ENCODE measurements at regions not wholly inside any gene's neighbourhood (a gene's known extent, or its start where the extent isn't known, plus 50 kb on each side); places are given as distances from the start of the nearest gene placed in this dataset.
A peak's percentile ranks its signal among the peaks of the same experiment; 100 is the strongest.

DNA sequence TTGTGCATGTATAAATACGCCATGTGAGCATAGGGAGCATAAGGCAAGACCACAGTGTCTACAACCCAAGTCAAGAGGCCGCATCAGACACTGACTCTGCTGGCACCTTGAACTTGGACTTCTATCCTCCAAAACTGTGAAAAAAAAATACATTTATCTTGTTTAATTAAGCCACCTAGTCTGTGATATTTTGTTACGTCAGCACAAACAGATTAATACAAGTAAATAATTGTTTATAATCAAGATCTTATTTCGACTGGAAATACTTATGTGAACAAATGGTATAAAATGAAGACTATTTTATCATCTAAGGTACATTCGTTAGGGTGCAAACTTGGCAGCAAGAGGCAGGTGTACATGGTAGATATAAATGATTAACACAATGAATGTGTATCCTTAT is 599.3 kb upstream of the LRRC4C start:
- Histone ChIP-seq H3K27ac (ENCODE audit: insufficient read depth, low read length) (no peak overlapping the region), H3K79me2 (ENCODE audit: control insufficient read depth, insufficient read depth, low read length) (no peaks in the 10 kb centered on the region), H2AFZ (ENCODE audit: low read length) (no peak overlapping the region)

DNA sequence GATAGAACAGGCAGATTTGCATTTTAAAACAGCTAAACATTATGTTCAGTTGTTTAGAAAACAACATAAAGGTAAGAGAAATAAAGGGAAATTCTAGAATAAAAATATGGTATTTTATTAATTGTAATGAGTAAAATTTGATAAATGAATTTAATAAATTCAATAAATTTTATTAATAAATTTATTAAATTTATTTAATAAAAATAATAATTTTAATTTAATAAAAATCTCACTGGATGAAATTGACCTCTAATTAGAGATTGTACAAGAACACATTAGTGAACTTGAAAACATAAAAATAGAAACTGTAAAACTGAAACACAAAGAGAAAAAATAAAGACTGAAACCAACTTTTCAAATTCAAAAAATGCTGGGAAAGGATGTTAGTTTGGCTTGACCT is 605.7 kb upstream of the LRRC4C start:
- Histone ChIP-seq H3K4me2 (ENCODE audit: extremely low read depth, insufficient read depth, low read length) (no peak overlapping the region), H3K4me3 (replicated peaks in 1 of 4; ENCODE audit: control extremely low read depth in 1 of 4, insufficient read depth in 1 of 4, low read depth in 3 of 4, low read length in 4 of 4) (no peak overlapping the region), H2AFZ (ENCODE audit: low read length) (no peak overlapping the region), H4K20me1 (ENCODE audit: control insufficient read depth, extremely low read depth, insufficient read depth, low read length) (no peaks in the 10 kb centered on the region), H3K36me3 (ENCODE audit: control insufficient read depth, insufficient read depth, low read length) (no peaks in the 10 kb centered on the region), H3K4me1 (ENCODE audit: control insufficient read depth, extremely low read depth, insufficient read depth, low read length) (no peaks in the 10 kb centered on the region), H3K27ac (ENCODE audit: insufficient read depth, low read length) (no peak overlapping the region), H3K9ac (ENCODE audit: insufficient read depth, low read length) (no peak overlapping the region), H3K9me3 (ENCODE audit: control insufficient read depth, insufficient read depth, low read depth, low read length) (no peaks in the 10 kb centered on the region), H3K27me3 (ENCODE audit: control insufficient read depth, insufficient read depth, low read length) (no peaks in the 10 kb centered on the region), H3K79me2 (ENCODE audit: control insufficient read depth, insufficient read depth, low read length) (no peaks in the 10 kb centered on the region)
- TF ChIP-seq, protein P1, sequence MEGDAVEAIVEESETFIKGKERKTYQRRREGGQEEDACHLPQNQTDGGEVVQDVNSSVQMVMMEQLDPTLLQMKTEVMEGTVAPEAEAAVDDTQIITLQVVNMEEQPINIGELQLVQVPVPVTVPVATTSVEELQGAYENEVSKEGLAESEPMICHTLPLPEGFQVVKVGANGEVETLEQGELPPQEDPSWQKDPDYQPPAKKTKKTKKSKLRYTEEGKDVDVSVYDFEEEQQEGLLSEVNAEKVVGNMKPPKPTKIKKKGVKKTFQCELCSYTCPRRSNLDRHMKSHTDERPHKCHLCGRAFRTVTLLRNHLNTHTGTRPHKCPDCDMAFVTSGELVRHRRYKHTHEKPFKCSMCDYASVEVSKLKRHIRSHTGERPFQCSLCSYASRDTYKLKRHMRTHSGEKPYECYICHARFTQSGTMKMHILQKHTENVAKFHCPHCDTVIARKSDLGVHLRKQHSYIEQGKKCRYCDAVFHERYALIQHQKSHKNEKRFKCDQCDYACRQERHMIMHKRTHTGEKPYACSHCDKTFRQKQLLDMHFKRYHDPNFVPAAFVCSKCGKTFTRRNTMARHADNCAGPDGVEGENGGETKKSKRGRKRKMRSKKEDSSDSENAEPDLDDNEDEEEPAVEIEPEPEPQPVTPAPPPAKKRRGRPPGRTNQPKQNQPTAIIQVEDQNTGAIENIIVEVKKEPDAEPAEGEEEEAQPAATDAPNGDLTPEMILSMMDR (conservative IDR thresholded peaks at IDR 0.05 in 1 of 2, IDR thresholded peaks at IDR 0.05 in 1 of 2; ENCODE audit: low read depth in 1 of 2, low read length in 2 of 2): no peak
- TF ChIP-seq EZH2 (IDR thresholded peaks at IDR 0.05; ENCODE audit: low read length, missing control alignments): no peak
- DNase-seq (ENCODE audit: low read depth in 2 of 2): no peak

More for the DNA sequence above, 599.3 kb upstream of the LRRC4C start:
- DNase-seq (ENCODE audit: low read depth in 2 of 2): no peak
- Histone ChIP-seq H3K36me3 (ENCODE audit: control insufficient read depth, insufficient read depth, low read length) (no peaks in the 10 kb centered on the region), H3K9ac (ENCODE audit: insufficient read depth, low read length) (no peak overlapping the region), H4K20me1 (ENCODE audit: control insufficient read depth, extremely low read depth, insufficient read depth, low read length) (no peaks in the 10 kb centered on the region), H3K4me2 (ENCODE audit: extremely low read depth, insufficient read depth, low read length) (no peak overlapping the region), H3K27me3 (ENCODE audit: control insufficient read depth, insufficient read depth, low read length) (no peaks in the 10 kb centered on the region), H3K4me1 (ENCODE audit: control insufficient read depth, extremely low read depth, insufficient read depth, low read length) (no peaks in the 10 kb centered on the region), H3K9me3 (ENCODE audit: control insufficient read depth, insufficient read depth, low read depth, low read length) (no peaks in the 10 kb centered on the region), H3K4me3 (replicated peaks in 1 of 4; ENCODE audit: control extremely low read depth in 1 of 4, insufficient read depth in 1 of 4, low read depth in 3 of 4, low read length in 4 of 4) (no peak overlapping the region)
- no peak for TF ChIP-seq EZH2 (IDR thresholded peaks at IDR 0.05; ENCODE audit: low read length, missing control alignments)
- TF ChIP-seq, protein P1 (conservative IDR thresholded peaks at IDR 0.05 in 1 of 2, IDR thresholded peaks at IDR 0.05 in 1 of 2; ENCODE audit: low read depth in 1 of 2, low read length in 2 of 2): no peak

DNA sequence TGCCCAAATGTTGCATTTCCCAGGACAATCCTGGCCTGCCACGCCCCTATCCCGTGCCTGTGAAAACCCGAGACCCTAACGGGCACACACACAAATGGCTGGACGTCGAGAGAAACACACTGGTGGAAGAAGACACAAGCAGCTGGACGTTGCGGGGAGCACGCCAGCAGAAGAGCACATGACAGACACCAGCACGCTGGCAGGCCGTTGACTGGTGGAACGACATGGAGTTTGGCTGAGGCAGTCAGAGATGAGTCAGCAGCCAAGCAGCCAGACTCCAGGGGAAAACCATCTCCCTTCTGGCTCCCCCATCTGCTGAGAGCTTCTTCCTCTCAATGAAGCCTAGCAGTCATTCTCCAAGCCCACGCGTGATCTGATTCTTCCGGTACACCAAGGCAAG is 606.7 kb upstream of the LRRC4C start:
- no peaks in the 10 kb centered on the region for H3K79me2 ChIP-seq (ENCODE audit: control insufficient read depth, insufficient read depth, low read length)

More for the DNA sequence above, 606.7 kb upstream of the LRRC4C start:
- Histone ChIP-seq H3K4me2 (ENCODE audit: extremely low read depth, insufficient read depth, low read length) (no peak overlapping the region), H3K4me1 (ENCODE audit: control insufficient read depth, extremely low read depth, insufficient read depth, low read length) (no peaks in the 10 kb centered on the region), H2AFZ (ENCODE audit: low read length) (no peak overlapping the region), H4K20me1 (ENCODE audit: control insufficient read depth, extremely low read depth, insufficient read depth, low read length) (no peaks in the 10 kb centered on the region), H3K4me3 (replicated peaks in 1 of 4; ENCODE audit: control extremely low read depth in 1 of 4, insufficient read depth in 1 of 4, low read depth in 3 of 4, low read length in 4 of 4) (no peak overlapping the region), H3K27ac (ENCODE audit: insufficient read depth, low read length) (no peak overlapping the region), H3K36me3 (ENCODE audit: control insufficient read depth, insufficient read depth, low read length) (no peaks in the 10 kb centered on the region), H3K9me3 (ENCODE audit: control insufficient read depth, insufficient read depth, low read depth, low read length) (no peaks in the 10 kb centered on the region), H3K9ac (ENCODE audit: insufficient read depth, low read length) (no peak overlapping the region), H3K27me3 (ENCODE audit: control insufficient read depth, insufficient read depth, low read length) (no peaks in the 10 kb centered on the region)
- peak in 1 of 2 donors; percentile 63 for DNase-seq (ENCODE audit: low read depth in 2 of 2)
- TF ChIP-seq EZH2 (IDR thresholded peaks at IDR 0.05; ENCODE audit: low read length, missing control alignments): no peak
- TF ChIP-seq, protein P1 (conservative IDR thresholded peaks at IDR 0.05 in 1 of 2, IDR thresholded peaks at IDR 0.05 in 1 of 2; ENCODE audit: low read depth in 1 of 2, low read length in 2 of 2): no peak
